ENCODE measurements at regions not wholly inside any gene's neighbourhood (a gene's known extent, or its start where the extent isn't known, plus 50 kb on each side); places are given as distances from the start of the nearest gene placed in this dataset.
A peak's percentile ranks its signal among the peaks of the same experiment; 100 is the strongest.

- no peak for DNase-seq (ENCODE audit: low spot score in 2 of 2)
These were observed 181.5 kb upstream of the MGAT5 start for GRCh38 chr2:134072341-134072740.

GRCh38 chr2:134073023-134073422 is 180.8 kb upstream of the MGAT5 start:
- no peak overlapping the region for H3K4me3 Mint-ChIP-seq
- H3K27ac Mint-ChIP-seq, result no peak overlapping the region
- ATAC-seq (ENCODE audit: low read depth) (no peak), DNase-seq (ENCODE audit: low spot score in 2 of 2) (no peak)
- peaks cover under 1% of the 10 kb centered on the region for H3K4me1 Mint-ChIP-seq
- no peaks in the 10 kb centered on the region for H3K27me3 Mint-ChIP-seq
- peaks cover 7% of the 10 kb centered on the region for H3K9me3 Mint-ChIP-seq
- peaks cover 2% of the 10 kb centered on the region for H3K36me3 Mint-ChIP-seq

More at GRCh38 chr2:134072341-134072740, 181.5 kb upstream of the MGAT5 start:
- Mint-ChIP-seq H3K27ac (no peak overlapping the region), H3K36me3 (peaks cover 2% of the 10 kb centered on the region), H3K4me3 (no peak overlapping the region), H3K27me3 (no peaks in the 10 kb centered on the region), H3K9me3 (peaks cover 7% of the 10 kb centered on the region), H3K4me1 (no peaks in the 10 kb centered on the region)
- ATAC-seq (ENCODE audit: low read depth), result no peak

GRCh38 chr2:134074619-134075018 is 179.3 kb upstream of the MGAT5 start:
- peaks cover 6% of the 10 kb centered on the region for H3K9me3 Mint-ChIP-seq
- no peak overlapping the region for H3K27ac Mint-ChIP-seq
- H3K36me3 Mint-ChIP-seq, result peaks cover 2% of the 10 kb centered on the region
- H3K27me3 Mint-ChIP-seq, result no peaks in the 10 kb centered on the region
- no peak overlapping the region for H3K4me3 Mint-ChIP-seq
- H3K4me1 Mint-ChIP-seq, result peaks cover 14% of the 10 kb centered on the region
- DNase-seq (ENCODE audit: low spot score in 2 of 2) (no peak), ATAC-seq (ENCODE audit: low read depth) (no peak)

- ATAC-seq (ENCODE audit: low read depth) (no peak), DNase-seq (ENCODE audit: low spot score in 2 of 2) (no peak)
- H3K36me3 Mint-ChIP-seq, result peaks cover 2% of the 10 kb centered on the region
- no peaks in the 10 kb centered on the region for H3K27me3 Mint-ChIP-seq
- no peak overlapping the region for H3K4me3 Mint-ChIP-seq
- peaks cover 3% of the 10 kb centered on the region for H3K9me3 Mint-ChIP-seq
- H3K4me1 Mint-ChIP-seq, result peaks cover 19% of the 10 kb centered on the region
- no peak overlapping the region for H3K27ac Mint-ChIP-seq
These were observed 178.7 kb upstream of the MGAT5 start for GRCh38 chr2:134075204-134075603.

GRCh38 chr2:134078354-134078753 is 175.5 kb upstream of the MGAT5 start:
- H3K36me3 Mint-ChIP-seq, result peaks cover 2% of the 10 kb centered on the region
- H3K27me3 Mint-ChIP-seq, result no peaks in the 10 kb centered on the region
- peaks cover 3% of the 10 kb centered on the region for H3K9me3 Mint-ChIP-seq
- H3K4me3 Mint-ChIP-seq, result no peak overlapping the region
- DNase-seq (ENCODE audit: low spot score in 2 of 2), result no peak
- peak; percentile 34 for ATAC-seq (ENCODE audit: low read depth)
- peaks cover 25% of the 10 kb centered on the region for H3K4me1 Mint-ChIP-seq
- no peak overlapping the region for H3K27ac Mint-ChIP-seq

GRCh38 chr2:134079373-134079772 is 174.5 kb upstream of the MGAT5 start:
- no peak overlapping the region for H3K4me3 Mint-ChIP-seq
- ATAC-seq (ENCODE audit: low read depth), result peak; percentile 96
- no peaks in the 10 kb centered on the region for H3K27me3 Mint-ChIP-seq
- peaks cover 25% of the 10 kb centered on the region for H3K4me1 Mint-ChIP-seq
- DNase-seq (ENCODE audit: low spot score in 2 of 2), result peak in 1 of 2 donors; percentile 10
- no peak overlapping the region for H3K27ac Mint-ChIP-seq
- H3K9me3 Mint-ChIP-seq, result peaks cover 3% of the 10 kb centered on the region
- H3K36me3 Mint-ChIP-seq, result peaks cover 2% of the 10 kb centered on the region

- ATAC-seq (ENCODE audit: low read depth), result no peak
- Mint-ChIP-seq H3K9me3 (peaks cover 3% of the 10 kb centered on the region), H3K4me3 (no peak overlapping the region), H3K27me3 (no peaks in the 10 kb centered on the region), H3K4me1 (peaks cover 25% of the 10 kb centered on the region), H3K36me3 (peaks cover 2% of the 10 kb centered on the region), H3K27ac (no peak overlapping the region)
- DNase-seq (ENCODE audit: low spot score in 2 of 2), result no peak
These were observed 173.3 kb upstream of the MGAT5 start for GRCh38 chr2:134080386-134081089.

- Mint-ChIP-seq H3K36me3 (peaks cover 2% of the 10 kb centered on the region), H3K9me3 (no peaks in the 10 kb centered on the region), H3K4me3 (no peak overlapping the region), H3K4me1 (peaks cover 25% of the 10 kb centered on the region), H3K27me3 (no peaks in the 10 kb centered on the region), H3K27ac (no peak overlapping the region)
- DNase-seq (ENCODE audit: low spot score in 2 of 2) (no peak), ATAC-seq (ENCODE audit: low read depth) (no peak)
These were observed 172.5 kb upstream of the MGAT5 start for GRCh38 chr2:134081238-134081938.

GRCh38 chr2:134083548-134083947 is 170.3 kb upstream of the MGAT5 start:
- Mint-ChIP-seq H3K27me3 (no peaks in the 10 kb centered on the region), H3K4me1 (peaks cover 27% of the 10 kb centered on the region), H3K9me3 (no peaks in the 10 kb centered on the region), H3K4me3 (no peak overlapping the region), H3K27ac (no peak overlapping the region), H3K36me3 (no peaks in the 10 kb centered on the region)
- no peak for ATAC-seq (ENCODE audit: low read depth)
- DNase-seq (ENCODE audit: low spot score in 2 of 2), result no peak

- Mint-ChIP-seq H3K36me3 (peaks cover 2% of the 10 kb centered on the region), H3K9me3 (no peaks in the 10 kb centered on the region), H3K4me1 (peaks cover 10% of the 10 kb centered on the region)
These were observed 167.2 kb upstream of the MGAT5 start for GRCh38 chr2:134086594-134087219.

GRCh38 chr2:134087371-134087921 is 166.4 kb upstream of the MGAT5 start:
- Mint-ChIP-seq H3K36me3 (peaks cover 2% of the 10 kb centered on the region), H3K4me3 (no peak overlapping the region), H3K9me3 (no peaks in the 10 kb centered on the region), H3K27me3 (no peaks in the 10 kb centered on the region), H3K27ac (no peak overlapping the region), H3K4me1 (peaks cover 10% of the 10 kb centered on the region)
- DNase-seq (ENCODE audit: low spot score in 2 of 2) (no peak), ATAC-seq (ENCODE audit: low read depth) (no peak)

More at GRCh38 chr2:134086594-134087219, 167.2 kb upstream of the MGAT5 start:
- DNase-seq (ENCODE audit: low spot score in 2 of 2), result no peak
- ATAC-seq (ENCODE audit: low read depth), result no peak
- Mint-ChIP-seq H3K27ac (no peak overlapping the region), H3K4me3 (no peak overlapping the region), H3K27me3 (no peaks in the 10 kb centered on the region)

- no peak overlapping the region for H3K4me3 Mint-ChIP-seq
- peaks cover 2% of the 10 kb centered on the region for H3K36me3 Mint-ChIP-seq
- H3K4me1 Mint-ChIP-seq, result peaks cover 12% of the 10 kb centered on the region
- H3K27me3 Mint-ChIP-seq, result no peaks in the 10 kb centered on the region
- ATAC-seq (ENCODE audit: low read depth) (no peak), DNase-seq (ENCODE audit: low spot score in 2 of 2) (no peak)
- no peaks in the 10 kb centered on the region for H3K9me3 Mint-ChIP-seq
- H3K27ac Mint-ChIP-seq, result no peak overlapping the region
These were observed 164.4 kb upstream of the MGAT5 start for GRCh38 chr2:134089454-134089853.

- Mint-ChIP-seq H3K4me1 (peaks cover 7% of the 10 kb centered on the region), H3K9me3 (no peaks in the 10 kb centered on the region), H3K36me3 (no peaks in the 10 kb centered on the region), H3K27ac (no peak overlapping the region), H3K27me3 (no peaks in the 10 kb centered on the region), H3K4me3 (no peak overlapping the region)
- DNase-seq (ENCODE audit: low spot score in 2 of 2), result no peak
- no peak for ATAC-seq (ENCODE audit: low read depth)
These were observed 156.1 kb upstream of the MGAT5 start for GRCh38 chr2:134097740-134098139.

- Mint-ChIP-seq H3K4me1 (peaks cover 7% of the 10 kb centered on the region), H3K9me3 (no peaks in the 10 kb centered on the region), H3K27me3 (no peaks in the 10 kb centered on the region), H3K36me3 (no peaks in the 10 kb centered on the region), H3K27ac (no peak overlapping the region), H3K4me3 (no peak overlapping the region)
- DNase-seq (ENCODE audit: low spot score in 2 of 2) (no peak), ATAC-seq (ENCODE audit: low read depth) (no peak)
These were observed 155.6 kb upstream of the MGAT5 start for GRCh38 chr2:134098321-134098720.
